ENCODE measurements at regions not wholly inside any gene's neighbourhood (a gene's known extent, or its start where the extent isn't known, plus 50 kb on each side); places are given as distances from the start of the nearest gene placed in this dataset. TPM values are rescaled to one million over a fixed set of nuclear protein-coding genes. Genes with fewer than 3 reads are reported as not detected.

- Histone ChIP-seq H3K27me3 (ENCODE audit: control insufficient read depth in 3 of 3, insufficient read depth in 3 of 3, low read length in 3 of 3) (no peaks in the 10 kb centered on the region), H3K9me3 (ENCODE audit: control insufficient read depth in 3 of 3, low read length in 3 of 3) (no peaks in the 10 kb centered on the region), H3K36me3 (ENCODE audit: control insufficient read depth in 3 of 3, insufficient read depth in 3 of 3, low read length in 3 of 3) (no peaks in the 10 kb centered on the region), H3K4me3 (ENCODE audit: low read length in 3 of 3) (no peak overlapping the region), H3K27ac (ENCODE audit: low read depth, low read length) (no peak overlapping the region), H3K9ac (ENCODE audit: low read depth in 1 of 3, low read length in 3 of 3) (no peak overlapping the region), H3K4me1 (ENCODE audit: control insufficient read depth in 3 of 3, insufficient read depth in 3 of 3, low read length in 3 of 3) (no peaks in the 10 kb centered on the region)
Observed at GRCh38 chr11:19301361-19301760, 60.6 kb upstream of the E2F8 start.

GRCh38 chr11:19294444-19294843, 53.7 kb upstream of the E2F8 start:
- Histone ChIP-seq H3K4me3 (ENCODE audit: low read length in 3 of 3) (no peak overlapping the region), H3K9ac (ENCODE audit: low read depth in 1 of 3, low read length in 3 of 3) (no peak overlapping the region), H3K27me3 (ENCODE audit: control insufficient read depth in 3 of 3, insufficient read depth in 3 of 3, low read length in 3 of 3) (no peaks in the 10 kb centered on the region), H3K27ac (ENCODE audit: low read depth, low read length) (no peak overlapping the region), H3K36me3 (ENCODE audit: control insufficient read depth in 3 of 3, insufficient read depth in 3 of 3, low read length in 3 of 3) (no peaks in the 10 kb centered on the region), H3K4me1 (ENCODE audit: control insufficient read depth in 3 of 3, insufficient read depth in 3 of 3, low read length in 3 of 3) (no peaks in the 10 kb centered on the region), H3K9me3 (ENCODE audit: control insufficient read depth in 3 of 3, low read length in 3 of 3) (no peaks in the 10 kb centered on the region)

GRCh38 chr11:19291064-19291463, 50.3 kb upstream of the E2F8 start:
- Histone ChIP-seq H3K9me3 (ENCODE audit: control insufficient read depth in 3 of 3, low read length in 3 of 3) (no peaks in the 10 kb centered on the region), H3K27me3 (ENCODE audit: control insufficient read depth in 3 of 3, insufficient read depth in 3 of 3, low read length in 3 of 3) (no peaks in the 10 kb centered on the region), H3K4me1 (ENCODE audit: control insufficient read depth in 3 of 3, insufficient read depth in 3 of 3, low read length in 3 of 3) (no peaks in the 10 kb centered on the region), H3K36me3 (ENCODE audit: control insufficient read depth in 3 of 3, insufficient read depth in 3 of 3, low read length in 3 of 3) (no peaks in the 10 kb centered on the region), H3K27ac (ENCODE audit: low read depth, low read length) (no peak overlapping the region), H3K4me3 (ENCODE audit: low read length in 3 of 3) (no peak overlapping the region), H3K9ac (ENCODE audit: low read depth in 1 of 3, low read length in 3 of 3) (no peak overlapping the region)

Small RNAs in the stretch of these regions (small RNA-seq; reads per million reads assigned to genes)
- gene MIR4486: not detected
- gene RF00408: not detected
- not detected for gene RNA5SP335
